GM12878 (cell line): ENCODE measurements at regions not wholly inside any gene's neighbourhood (a gene's known extent, or its start where the extent isn't known, plus 50 kb on each side); places are given as distances from the start of the nearest gene placed in this dataset.
A peak's percentile ranks its signal among the peaks of the same experiment; 100 is the strongest.

Source experiments
- ATAC-seq: fragments of 200-7000 bp; cut with Tn5 transposase; 3 replicates; pipeline ENCODE4 v1.9.1; 2020; ENCODE audit warnings: mild to moderate bottlenecking, moderate library complexity
- BruUV-seq: library from RNA; stranded (reverse); fragments of 400-500 nt; replicated peaks from 2 replicates; lab custom pipeline; 2021; lab: Mats Ljungman, UMichigan
- CTCF ChIA-PET: fragments of 300-600 bp; sonication (Branson Sonifier 250); formaldehyde crosslinking; extraction: SDS; loops from one replicate; lab custom pipeline; 2021; ENCODE audit warnings: inconsistent platforms; lab: Yijun Ruan, JAX
- POLR2A ChIA-PET: fragments of 350-600 bp; formaldehyde crosslinking; extraction: SDS; loops from one replicate; lab custom pipeline; 2021; ENCODE audit warnings: inconsistent platforms; lab: Charles Lee
- RAD21 ChIA-PET: fragments of 300-600 bp; sonication (Branson Sonifier 250); formaldehyde crosslinking; loops from one replicate; lab custom pipeline; 2023; ENCODE audit warnings: antibody characterized with exemption; ENCODE audit not compliant: unreplicated experiment; lab: Charles Lee
- SMC1A ChIA-PET: fragments of 300-600 bp; sonication (Branson Sonifier 250); formaldehyde crosslinking; loops from one replicate; lab custom pipeline; 2023; ENCODE audit not compliant: unreplicated experiment, uncharacterized antibody; lab: Charles Lee
- DNase-seq: peaks from one replicate; pipeline ENCODE4 v3.0.0-alpha.2; 2011; ENCODE audit warnings: low read depth, low spot score
- FAIRE-seq: peaks from 3 replicates; lab custom pipeline; 2011; peaks lifted over from hg19 to GRCh38; lab: Jason Lieb, UNC
- H2AFZ ChIP-seq: 2 replicates; pipeline ENCODE4 v1.6.0; 2011; ENCODE audit warnings: low read depth, low read length, control low read depth; ENCODE audit not compliant: control insufficient read depth
- H3K27ac ChIP-seq: 2 replicates; pipeline ENCODE4 v1.5.1; 2011; ENCODE audit warnings: control low read depth; ENCODE audit not compliant: control insufficient read depth, insufficient read depth
- H3K27me3 ChIP-seq, 2 experiments: replicated peaks in 1 of 2; 2 replicates each; pipeline versions ENCODE4 v1.6.0 to v1.6.1; 2011; ENCODE audit warnings: low read length in 1 of 2; ENCODE audit not compliant: control insufficient read depth in 2 of 2, insufficient read depth in 2 of 2
- H3K36me3 ChIP-seq, 2 experiments: 2 replicates each; pipeline ENCODE4 v1.5.1; 2011; ENCODE audit warnings: low read length in 1 of 2; ENCODE audit not compliant: control insufficient read depth in 2 of 2, insufficient read depth in 2 of 2
- H3K4me1 ChIP-seq: 2 replicates; pipeline ENCODE4 v1.6.1; 2011; ENCODE audit warnings: mild to moderate bottlenecking, low read length, moderate library complexity, mixed read lengths; ENCODE audit not compliant: control insufficient read depth, insufficient read depth
- H3K4me2 ChIP-seq: 2 replicates; pipeline ENCODE4 v1.6.0; 2011; ENCODE audit warnings: control low read depth; ENCODE audit not compliant: control insufficient read depth, insufficient read depth
- H3K4me3 ChIP-seq: fragments of 200-600 bp; sonication (generic); 2 replicates; pipeline ENCODE4 v1.5.1; 2016
- H3K79me2 ChIP-seq: 2 replicates; pipeline ENCODE4 v1.6.0; 2011; ENCODE audit warnings: low read length; ENCODE audit not compliant: control insufficient read depth, insufficient read depth
- H3K9ac ChIP-seq: 2 replicates; pipeline ENCODE4 v1.8.0; 2011; ENCODE audit warnings: low read length, control low read depth, mixed read lengths; ENCODE audit not compliant: control insufficient read depth, insufficient read depth
- H3K9me3 ChIP-seq: replicated peaks from 3 replicates; pipeline ENCODE4 v1.5.1; 2011; ENCODE audit warnings: mild to moderate bottlenecking, low read length; ENCODE audit not compliant: control insufficient read depth, insufficient read depth
- H4K20me1 ChIP-seq: 2 replicates; pipeline ENCODE4 v1.6.0; 2011; ENCODE audit not compliant: control insufficient read depth, insufficient read depth
- ATF7 ChIP-seq: fragments of 450-650 bp; IDR thresholded peaks from 2 replicates; pipeline ENCODE4 v1.6.1; 2016; ENCODE audit warnings: low read depth, mild to moderate bottlenecking
- BACH1 ChIP-seq: fragments of 450-650 bp; IDR thresholded peaks from 2 replicates; pipeline ENCODE4 v1.6.1; 2017; ENCODE audit warnings: mild to moderate bottlenecking, borderline replicate concordance
- BHLHE40 ChIP-seq, 2 experiments: fragments of 450-650 bp in 1 of 2; IDR thresholded peaks; 2 replicates each; pipeline ENCODE4 v1.6.1; 2011 to 2017; ENCODE audit warnings: low read depth in 2 of 2, borderline replicate concordance in 1 of 2, improper control_type of control experiment in 1 of 2, low read length in 1 of 2, mild to moderate bottlenecking in 1 of 2
- BRCA1 ChIP-seq: IDR thresholded peaks from 2 replicates; pipeline ENCODE4 v1.6.1; 2011; ENCODE audit warnings: low read depth, low read length, improper control_type of control experiment
- CBX5 ChIP-seq: sonication (generic); IDR thresholded peaks from 2 replicates; pipeline ENCODE4 v1.6.1; 2016; ENCODE audit warnings: low read depth, moderate library complexity, mild to moderate bottlenecking, inconsistent platforms
- IKZF2 ChIP-seq, 2 experiments: fragments of 450-650 bp; IDR thresholded peaks; 2 replicates each; pipeline ENCODE4 v1.6.1; 2017; ENCODE audit warnings: mild to moderate bottlenecking in 2 of 2, moderate library complexity in 2 of 2
- RAD51 ChIP-seq: fragments of 450-650 bp; IDR thresholded peaks from 2 replicates; pipeline ENCODE4 v1.6.1; 2016; ENCODE audit warnings: moderate library complexity, mild to moderate bottlenecking, inconsistent platforms
- RFX5 ChIP-seq: IDR thresholded peaks from 2 replicates; pipeline ENCODE4 v1.6.1; 2011; ENCODE audit warnings: low read depth, low read length, improper control_type of control experiment
- RUNX3 ChIP-seq: IDR thresholded peaks from 2 replicates; pipeline ENCODE4 v1.6.1; 2012; ENCODE audit warnings: low read length, inconsistent platforms
- SIX5 ChIP-seq: IDR thresholded peaks from 2 replicates; pipeline ENCODE4 v1.6.1; 2011; ENCODE audit warnings: mild to moderate bottlenecking, low read depth, low read length, moderate library complexity; ENCODE audit not compliant: severe bottlenecking
- SREBF2 ChIP-seq: IDR thresholded peaks from 2 replicates; pipeline ENCODE4 v1.6.1; 2012; ENCODE audit warnings: mild to moderate bottlenecking, low read length
- YBX1 ChIP-seq: fragments of 450-650 bp; IDR thresholded peaks from 2 replicates; pipeline ENCODE4 v1.6.1; 2016; ENCODE audit warnings: antibody characterized with exemption
- WGBS: methylation state at CpG from one replicate; pipeline ENCODE4 v1.1.6; 2016; ENCODE audit warnings: low lambda C conversion rate; ENCODE audit not compliant: insufficient replicate concordance, insufficient coverage; ENCODE audit errors: missing lambda C conversion rate; 5-methylcytosine and 5-hydroxymethylcytosine counted together
- in situ Hi-C: fragments of 300-500 bp; cut with MboI; formaldehyde crosslinking; loops from 9 replicates; pipeline ENCODE4 v1.14.3; 2018; ENCODE audit warnings: mixed read lengths
- intact Hi-C: fragments of 100-400 bp; cut with micrococcal nuclease; formaldehyde crosslinking; loops from one replicate; pipeline ENCODE4 v1.14.2; 2022; ENCODE audit not compliant: unreplicated experiment
- TF ChIP-seq, protein P1 (sequence below): fragments of 450-650 bp; conservative IDR thresholded peaks from 2 replicates; pipeline ENCODE4 v1.6.1; 2017; ENCODE audit warnings: mild to moderate bottlenecking, moderate library complexity
- TF ChIP-seq, protein P2 (sequence below): fragments of 450-650 bp; IDR thresholded peaks from 2 replicates; pipeline ENCODE4 v1.6.1; 2016; ENCODE audit warnings: mild to moderate bottlenecking, moderate library complexity, borderline replicate concordance
- TF ChIP-seq, protein P3 (sequence below): fragments of 450-650 bp; IDR thresholded peaks from 2 replicates; pipeline ENCODE4 v1.6.1; 2016; ENCODE audit warnings: mild to moderate bottlenecking
- TF ChIP-seq, protein P4 (sequence below): IDR thresholded peaks from 2 replicates; pipeline ENCODE4 v1.6.1; 2011; ENCODE audit warnings: borderline replicate concordance, low read depth, mild to moderate bottlenecking, moderate library complexity, low read length; ENCODE audit not compliant: insufficient read depth, poor library complexity, severe bottlenecking

DNA sequence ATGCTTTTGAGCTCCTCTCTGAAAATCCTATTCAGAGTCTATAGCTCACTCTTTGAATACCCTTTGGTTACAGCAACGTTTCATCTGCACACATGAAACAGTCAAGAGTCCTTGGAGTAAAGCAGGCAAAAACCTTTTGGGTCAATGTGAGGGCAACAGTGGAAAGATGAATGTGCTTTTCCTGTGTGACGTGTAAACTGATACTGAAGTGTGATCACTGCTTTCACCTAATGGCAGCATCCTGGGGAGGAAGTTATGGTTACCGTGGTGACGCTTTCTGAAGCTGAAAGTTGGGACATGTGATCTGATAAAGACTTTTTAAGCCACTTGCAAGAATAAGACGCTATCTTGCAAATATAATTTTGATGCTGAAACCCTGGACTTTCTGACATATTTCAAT, 160.0 kb downstream of the SEC16B start:
- in situ Hi-C loops (no loop called here), intact Hi-C loops (no loop called here)
- Histone ChIP-seq H4K20me1 (no peaks in the 10 kb centered on the region), H3K27me3 (no peaks in the 10 kb centered on the region), H3K79me2 (no peaks in the 10 kb centered on the region), H3K4me1 (no peaks in the 10 kb centered on the region), H3K27ac (no peak overlapping the region), H3K4me3 (no peak overlapping the region), H3K4me2 (no peak overlapping the region), H3K9ac (no peak overlapping the region), H3K36me3 (no peaks in the 10 kb centered on the region), H3K9me3 (no peaks in the 10 kb centered on the region; the same call in 2 of the 3 replicates), H2AFZ (no peak overlapping the region)
- ChIA-PET POLR2A (interaction anchor here (0.6 to 2.4 kb wide), 3 partner anchors 15 to 57 kb away, joined by 6 to 13 read pairs (median 10); no protein-coding TSS in a partner anchor), SMC1A (interaction anchor here (0.7 to 4.1 kb wide), 12 partner anchors 8 to 136 kb away, joined by 3 to 43 read pairs (median 5); no protein-coding TSS in a partner anchor), CTCF (interaction anchor here (0.7 to 2.2 kb wide), 6 partner anchors 10 to 104 kb away, joined by 3 to 13 read pairs (median 3); no protein-coding TSS in a partner anchor), RAD21 (interaction anchor here (0.9 to 2.8 kb wide), 9 partner anchors 8 to 98 kb away, joined by 3 to 25 read pairs (median 3); no protein-coding TSS in a partner anchor)
- peak; percentile 94 for ATAC-seq
- no TSS peak for BruUV-seq
- FAIRE-seq = no peak
- peak; percentile 38 for DNase-seq
- WGBS = 16% methylated on average over 5 of the region's 5 CpGs
- TF ChIP-seq BACH1 (no peak), SIX5 (no peak), RUNX3 (no peak), SREBF2 (no peak), CBX5 (no peak), IKZF2 (IDR thresholded peaks at IDR 0.05) (peak in 1 of 2 experiments; percentile 10; a peak in 2 of 4 replicates), YBX1 (no peak), ATF7 (peak; percentile 74), BRCA1 (no peak), RFX5 (no peak), RAD51 (peak; percentile 67), BHLHE40 (IDR thresholded peaks at IDR 0.05; ENCODE audit: borderline replicate concordance in 1 of 2, low read depth in 2 of 2, low read length in 1 of 2) (peak in 1 of 2 experiments; percentile 46; a peak in 1 of 4 replicates)
- TF ChIP-seq, protein P1, sequence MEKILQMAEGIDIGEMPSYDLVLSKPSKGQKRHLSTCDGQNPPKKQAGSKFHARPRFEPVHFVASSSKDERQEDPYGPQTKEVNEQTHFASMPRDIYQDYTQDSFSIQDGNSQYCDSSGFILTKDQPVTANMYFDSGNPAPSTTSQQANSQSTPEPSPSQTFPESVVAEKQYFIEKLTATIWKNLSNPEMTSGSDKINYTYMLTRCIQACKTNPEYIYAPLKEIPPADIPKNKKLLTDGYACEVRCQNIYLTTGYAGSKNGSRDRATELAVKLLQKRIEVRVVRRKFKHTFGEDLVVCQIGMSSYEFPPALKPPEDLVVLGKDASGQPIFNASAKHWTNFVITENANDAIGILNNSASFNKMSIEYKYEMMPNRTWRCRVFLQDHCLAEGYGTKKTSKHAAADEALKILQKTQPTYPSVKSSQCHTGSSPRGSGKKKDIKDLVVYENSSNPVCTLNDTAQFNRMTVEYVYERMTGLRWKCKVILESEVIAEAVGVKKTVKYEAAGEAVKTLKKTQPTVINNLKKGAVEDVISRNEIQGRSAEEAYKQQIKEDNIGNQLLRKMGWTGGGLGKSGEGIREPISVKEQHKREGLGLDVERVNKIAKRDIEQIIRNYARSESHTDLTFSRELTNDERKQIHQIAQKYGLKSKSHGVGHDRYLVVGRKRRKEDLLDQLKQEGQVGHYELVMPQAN = no peak
- TF ChIP-seq, protein P2, sequence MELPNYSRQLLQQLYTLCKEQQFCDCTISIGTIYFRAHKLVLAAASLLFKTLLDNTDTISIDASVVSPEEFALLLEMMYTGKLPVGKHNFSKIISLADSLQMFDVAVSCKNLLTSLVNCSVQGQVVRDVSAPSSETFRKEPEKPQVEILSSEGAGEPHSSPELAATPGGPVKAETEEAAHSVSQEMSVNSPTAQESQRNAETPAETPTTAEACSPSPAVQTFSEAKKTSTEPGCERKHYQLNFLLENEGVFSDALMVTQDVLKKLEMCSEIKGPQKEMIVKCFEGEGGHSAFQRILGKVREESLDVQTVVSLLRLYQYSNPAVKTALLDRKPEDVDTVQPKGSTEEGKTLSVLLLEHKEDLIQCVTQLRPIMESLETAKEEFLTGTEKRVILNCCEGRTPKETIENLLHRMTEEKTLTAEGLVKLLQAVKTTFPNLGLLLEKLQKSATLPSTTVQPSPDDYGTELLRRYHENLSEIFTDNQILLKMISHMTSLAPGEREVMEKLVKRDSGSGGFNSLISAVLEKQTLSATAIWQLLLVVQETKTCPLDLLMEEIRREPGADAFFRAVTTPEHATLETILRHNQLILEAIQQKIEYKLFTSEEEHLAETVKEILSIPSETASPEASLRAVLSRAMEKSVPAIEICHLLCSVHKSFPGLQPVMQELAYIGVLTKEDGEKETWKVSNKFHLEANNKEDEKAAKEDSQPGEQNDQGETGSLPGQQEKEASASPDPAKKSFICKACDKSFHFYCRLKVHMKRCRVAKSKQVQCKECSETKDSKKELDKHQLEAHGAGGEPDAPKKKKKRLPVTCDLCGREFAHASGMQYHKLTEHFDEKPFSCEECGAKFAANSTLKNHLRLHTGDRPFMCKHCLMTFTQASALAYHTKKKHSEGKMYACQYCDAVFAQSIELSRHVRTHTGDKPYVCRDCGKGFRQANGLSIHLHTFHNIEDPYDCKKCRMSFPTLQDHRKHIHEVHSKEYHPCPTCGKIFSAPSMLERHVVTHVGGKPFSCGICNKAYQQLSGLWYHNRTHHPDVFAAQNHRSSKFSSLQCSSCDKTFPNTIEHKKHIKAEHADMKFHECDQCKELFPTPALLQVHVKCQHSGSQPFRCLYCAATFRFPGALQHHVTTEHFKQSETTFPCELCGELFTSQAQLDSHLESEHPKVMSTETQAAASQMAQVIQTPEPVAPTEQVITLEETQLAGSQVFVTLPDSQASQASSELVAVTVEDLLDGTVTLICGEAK = no peak
- TF ChIP-seq, protein P3, sequence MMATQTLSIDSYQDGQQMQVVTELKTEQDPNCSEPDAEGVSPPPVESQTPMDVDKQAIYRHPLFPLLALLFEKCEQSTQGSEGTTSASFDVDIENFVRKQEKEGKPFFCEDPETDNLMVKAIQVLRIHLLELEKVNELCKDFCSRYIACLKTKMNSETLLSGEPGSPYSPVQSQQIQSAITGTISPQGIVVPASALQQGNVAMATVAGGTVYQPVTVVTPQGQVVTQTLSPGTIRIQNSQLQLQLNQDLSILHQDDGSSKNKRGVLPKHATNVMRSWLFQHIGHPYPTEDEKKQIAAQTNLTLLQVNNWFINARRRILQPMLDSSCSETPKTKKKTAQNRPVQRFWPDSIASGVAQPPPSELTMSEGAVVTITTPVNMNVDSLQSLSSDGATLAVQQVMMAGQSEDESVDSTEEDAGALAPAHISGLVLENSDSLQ = no peak
- TF ChIP-seq, protein P4, sequence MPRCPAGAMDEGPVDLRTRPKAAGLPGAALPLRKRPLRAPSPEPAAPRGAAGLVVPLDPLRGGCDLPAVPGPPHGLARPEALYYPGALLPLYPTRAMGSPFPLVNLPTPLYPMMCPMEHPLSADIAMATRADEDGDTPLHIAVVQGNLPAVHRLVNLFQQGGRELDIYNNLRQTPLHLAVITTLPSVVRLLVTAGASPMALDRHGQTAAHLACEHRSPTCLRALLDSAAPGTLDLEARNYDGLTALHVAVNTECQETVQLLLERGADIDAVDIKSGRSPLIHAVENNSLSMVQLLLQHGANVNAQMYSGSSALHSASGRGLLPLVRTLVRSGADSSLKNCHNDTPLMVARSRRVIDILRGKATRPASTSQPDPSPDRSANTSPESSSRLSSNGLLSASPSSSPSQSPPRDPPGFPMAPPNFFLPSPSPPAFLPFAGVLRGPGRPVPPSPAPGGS = no peak
